ENCODE measurements at regions not wholly inside any gene's neighbourhood (a gene's known extent, or its start where the extent isn't known, plus 50 kb on each side); places are given as distances from the start of the nearest gene placed in this dataset.

- no peak for DNase-seq (ENCODE audit: low read depth in 2 of 2)
Observed at GRCh38 chrX:40182615-40183014, 84.9 kb upstream of the BCOR start.

- DNase-seq (ENCODE audit: low read depth in 2 of 2) = no peak
Observed at GRCh38 chrX:40182095-40182494, 84.3 kb upstream of the BCOR start.

- no peak for DNase-seq (ENCODE audit: low read depth in 2 of 2)
Observed at GRCh38 chrX:40179283-40179682, 81.5 kb upstream of the BCOR start.

- DNase-seq (ENCODE audit: low read depth in 2 of 2) = no peak
Observed at GRCh38 chrX:40177942-40178715, 80.4 kb upstream of the BCOR start.

GRCh38 chrX:40177489-40177888 lies 79.7 kb upstream of the BCOR start:
- no peak for DNase-seq (ENCODE audit: low read depth in 2 of 2)

GRCh38 chrX:40177117-40177430 lies 79.3 kb upstream of the BCOR start:
- no peak for DNase-seq (ENCODE audit: low read depth in 2 of 2)

- no peak for DNase-seq (ENCODE audit: low read depth in 2 of 2)
Observed at GRCh38 chrX:40176351-40177116, 78.8 kb upstream of the BCOR start.

- DNase-seq (ENCODE audit: low read depth in 2 of 2) = no peak
Observed at GRCh38 chrX:40175511-40176350, 78.0 kb upstream of the BCOR start.

GRCh38 chrX:40174854-40175510 lies 77.2 kb upstream of the BCOR start:
- DNase-seq (ENCODE audit: low read depth in 2 of 2) = no peak

- no peak for DNase-seq (ENCODE audit: low read depth in 2 of 2)
Observed at GRCh38 chrX:40174001-40174853, 76.5 kb upstream of the BCOR start.

- no peak for DNase-seq (ENCODE audit: low read depth in 2 of 2)
Observed at GRCh38 chrX:40173143-40174000, 75.6 kb upstream of the BCOR start.

- DNase-seq (ENCODE audit: low read depth in 2 of 2) = no peak
Observed at GRCh38 chrX:40172401-40173142, 74.8 kb upstream of the BCOR start.

GRCh38 chrX:40171513-40172400 lies 74.0 kb upstream of the BCOR start:
- DNase-seq (ENCODE audit: low read depth in 2 of 2) = no peak

- no peak for DNase-seq (ENCODE audit: low read depth in 2 of 2)
Observed at GRCh38 chrX:40170830-40171512, 73.2 kb upstream of the BCOR start.

GRCh38 chrX:40169193-40170101 lies 71.7 kb upstream of the BCOR start:
- DNase-seq (ENCODE audit: low read depth in 2 of 2) = peak in 1 of 2 experiments; percentile 59

- no peak for DNase-seq (ENCODE audit: low read depth in 2 of 2)
Observed at GRCh38 chrX:40168480-40169011, 70.8 kb upstream of the BCOR start.

Measured in fibroblast of skin of left biceps (primary cell).